ENCODE measurements at regions not wholly inside any gene's neighbourhood (a gene's known extent, or its start where the extent isn't known, plus 50 kb on each side); places are given as distances from the start of the nearest gene placed in this dataset.

GRCh38 chr12:114976959-114977358 lies 293.0 kb upstream of the TBX3 start:
- H4K20me1 ChIP-seq (ENCODE audit: insufficient read depth, low read length), result no peaks in the 10 kb centered on the region
- H3K9me3 Mint-ChIP-seq, result peaks cover 0 to 6% (median 2%) of the 10 kb centered on the region in 7 donors
- no peak for DNase-seq
- H3K27me3 Mint-ChIP-seq (ENCODE audit: low read depth in 3 of 3), result no peaks in the 10 kb centered on the region
- no peaks in the 10 kb centered on the region for H3K79me2 ChIP-seq (ENCODE audit: insufficient read depth, low read length)
- no peak overlapping the region for H3K4me3 Mint-ChIP-seq
- no peaks in the 10 kb centered on the region for H3K36me3 ChIP-seq (replicated peaks in 1 of 2; ENCODE audit: control insufficient read depth in 1 of 2, insufficient read depth in 2 of 2, low read length in 2 of 2)
- no peak overlapping the region for H3K9ac ChIP-seq (ENCODE audit: insufficient read depth, low read length, poor library complexity, severe bottlenecking)
- no peak overlapping the region for H3K4me2 ChIP-seq (replicated peaks; ENCODE audit: extremely low read depth, low read length, poor library complexity, severe bottlenecking)
- intact Hi-C loops (cut with micrococcal nuclease), result no loop called here
- H3K27ac Mint-ChIP-seq, result no peak overlapping the region
- no peaks in the 10 kb centered on the region for H3K36me3 Mint-ChIP-seq
- H3K4me1 ChIP-seq (ENCODE audit: control insufficient read depth in 1 of 2, insufficient read depth in 2 of 2, low read length in 2 of 2), result no peaks in the 10 kb centered on the region
- TF ChIP-seq CTCF (IDR thresholded peaks at IDR 0.05), result no peak
- H3K4me3 ChIP-seq (replicated peaks in 1 of 3; ENCODE audit: low read depth in 2 of 3, low read length in 3 of 3), result no peak overlapping the region
- no peak overlapping the region for H2AFZ ChIP-seq (ENCODE audit: insufficient read depth, low read depth, low read length, poor library complexity, severe bottlenecking)
- H3K9me3 ChIP-seq (replicated peaks in 1 of 2; ENCODE audit: control insufficient read depth in 1 of 2, insufficient read depth in 1 of 2, low read length in 2 of 2), result no peaks in the 10 kb centered on the region
- H3K4me1 Mint-ChIP-seq, result no peaks in the 10 kb centered on the region
- no peaks in the 10 kb centered on the region for H3K27me3 ChIP-seq (ENCODE audit: control insufficient read depth in 2 of 2, insufficient read depth in 2 of 2, low read length in 2 of 2)
- no peak overlapping the region for H3K27ac ChIP-seq (ENCODE audit: low read depth in 1 of 2, low read length in 2 of 2)

- no peak overlapping the region for H3K27ac Mint-ChIP-seq
- Histone ChIP-seq H3K36me3 (replicated peaks in 1 of 2; ENCODE audit: control insufficient read depth in 1 of 2, insufficient read depth in 2 of 2, low read length in 2 of 2) (no peaks in the 10 kb centered on the region), H3K4me3 (replicated peaks in 1 of 3; ENCODE audit: low read depth in 2 of 3, low read length in 3 of 3) (no peak overlapping the region), H4K20me1 (ENCODE audit: insufficient read depth, low read length) (no peaks in the 10 kb centered on the region), H3K27me3 (ENCODE audit: control insufficient read depth in 2 of 2, insufficient read depth in 2 of 2, low read length in 2 of 2) (no peaks in the 10 kb centered on the region), H3K4me2 (replicated peaks; ENCODE audit: extremely low read depth, low read length, poor library complexity, severe bottlenecking) (no peak overlapping the region), H3K4me1 (ENCODE audit: control insufficient read depth in 1 of 2, insufficient read depth in 2 of 2, low read length in 2 of 2) (no peaks in the 10 kb centered on the region), H3K27ac (ENCODE audit: low read depth in 1 of 2, low read length in 2 of 2) (no peak overlapping the region), H3K9ac (ENCODE audit: insufficient read depth, low read length, poor library complexity, severe bottlenecking) (no peak overlapping the region), H3K9me3 (replicated peaks in 1 of 2; ENCODE audit: control insufficient read depth in 1 of 2, insufficient read depth in 1 of 2, low read length in 2 of 2) (no peaks in the 10 kb centered on the region), H2AFZ (ENCODE audit: insufficient read depth, low read depth, low read length, poor library complexity, severe bottlenecking) (no peak overlapping the region), H3K79me2 (ENCODE audit: insufficient read depth, low read length) (no peaks in the 10 kb centered on the region)
- TF ChIP-seq CTCF (IDR thresholded peaks at IDR 0.05), result no peak
- no peak overlapping the region for H3K4me3 Mint-ChIP-seq
- intact Hi-C loops (cut with micrococcal nuclease), result no loop called here
- no peaks in the 10 kb centered on the region for H3K27me3 Mint-ChIP-seq (ENCODE audit: low read depth in 3 of 3)
- no CpG with 5 or more reads among the region's 2 CpGs for WGBS (ENCODE audit: insufficient coverage)
- H3K36me3 Mint-ChIP-seq, result no peaks in the 10 kb centered on the region
- H3K9me3 Mint-ChIP-seq, result peaks cover 0 to 7% (median 3%) of the 10 kb centered on the region in 7 donors
- DNase-seq, result no peak
- no peaks in the 10 kb centered on the region for H3K4me1 Mint-ChIP-seq
These were observed 292.4 kb upstream of the TBX3 start for GRCh38 chr12:114976372-114976771.
